Mesenchymal stem cell (in vitro differentiated cells and primary cell): ENCODE measurements at regions not wholly inside any gene's neighbourhood (a gene's known extent, or its start where the extent isn't known, plus 50 kb on each side); places are given as distances from the start of the nearest gene placed in this dataset.
A peak's percentile ranks its signal among the peaks of the same experiment; 100 is the strongest.

Experiments
- DNase-seq: peaks from one replicate; pipeline ENCODE4 v3.0.0-alpha.2; 2013
- H2AFZ ChIP-seq: one replicate; pipeline ENCODE4 v1.6.1; 2013; ENCODE audit warnings: low read depth, mild to moderate bottlenecking, control low read depth, inconsistent platforms, low read length, moderate library complexity
- H2AK5ac ChIP-seq: 2 replicates; pipeline ENCODE4 v1.6.1; 2013; ENCODE audit warnings: low read length, moderate library complexity, mild to moderate bottlenecking, inconsistent platforms; ENCODE audit not compliant: severe bottlenecking
- H2BK120ac ChIP-seq: one replicate; pipeline ENCODE4 v1.6.1; 2013; ENCODE audit warnings: low read depth, mild to moderate bottlenecking, inconsistent platforms, low read length, moderate library complexity
- H2BK12ac ChIP-seq, 2 experiments: one replicate each; pipeline ENCODE4 v1.6.1; 2013; ENCODE audit warnings: inconsistent platforms in 2 of 2, low read length in 2 of 2, mild to moderate bottlenecking in 2 of 2, moderate library complexity in 2 of 2, control low read depth in 1 of 2
- H2BK15ac ChIP-seq: one replicate; pipeline ENCODE4 v1.6.1; 2013; ENCODE audit warnings: mild to moderate bottlenecking, low read depth, inconsistent platforms; ENCODE audit not compliant: poor library complexity, severe bottlenecking
- H2BK5ac ChIP-seq: 2 replicates; pipeline ENCODE4 v1.6.1; 2013; ENCODE audit warnings: low read depth, mild to moderate bottlenecking, low read length, control low read depth, inconsistent platforms; ENCODE audit not compliant: poor library complexity, severe bottlenecking
- H3K14ac ChIP-seq, 2 experiments: one replicate each; pipeline ENCODE4 v1.6.1; 2013; ENCODE audit warnings: inconsistent platforms in 2 of 2, low read length in 2 of 2, control low read depth in 1 of 2, mild to moderate bottlenecking in 1 of 2, moderate library complexity in 1 of 2
- H3K18ac ChIP-seq, 2 experiments: one replicate each; pipeline ENCODE4 v1.6.1; 2013; ENCODE audit warnings: inconsistent platforms in 2 of 2, low read length in 2 of 2, control low read depth in 1 of 2, low read depth in 1 of 2, mild to moderate bottlenecking in 1 of 2
- H3K23ac ChIP-seq, 2 experiments: one replicate each; pipeline ENCODE4 v1.6.1; 2013; ENCODE audit warnings: inconsistent platforms in 2 of 2, low read length in 2 of 2, mild to moderate bottlenecking in 2 of 2, moderate library complexity in 2 of 2, control low read depth in 1 of 2
- H3K27ac ChIP-seq: 2 replicates; pipeline ENCODE4 v1.5.1; 2013; ENCODE audit warnings: mild to moderate bottlenecking, moderate library complexity, low read length, control low read depth, inconsistent platforms; ENCODE audit not compliant: poor library complexity, severe bottlenecking
- H3K27me3 ChIP-seq, 2 experiments: 2 replicates each; pipeline versions ENCODE4 v1.6.1 to v1.7.0; 2013; ENCODE audit warnings: low read length in 2 of 2, mild to moderate bottlenecking in 2 of 2, moderate library complexity in 2 of 2, control low read depth in 1 of 2, inconsistent platforms in 1 of 2; ENCODE audit not compliant: control insufficient read depth in 1 of 2, insufficient read depth in 1 of 2
- H3K36me3 ChIP-seq, 2 experiments: 2 replicates each; pipeline versions ENCODE4 v1.6.1 to v1.7.0; 2013; ENCODE audit warnings: low read length in 2 of 2, control low read depth in 1 of 2, inconsistent platforms in 1 of 2, low read depth in 1 of 2, mild to moderate bottlenecking in 1 of 2; ENCODE audit not compliant: insufficient read depth in 2 of 2, control insufficient read depth in 1 of 2
- H3K4ac ChIP-seq, 2 experiments: one replicate each; pipeline ENCODE4 v1.6.1; 2013; ENCODE audit warnings: inconsistent platforms in 2 of 2, low read length in 2 of 2, mild to moderate bottlenecking in 2 of 2, moderate library complexity in 2 of 2, control low read depth in 1 of 2, low read depth in 1 of 2
- H3K4me1 ChIP-seq: 2 replicates; pipeline ENCODE4 v1.6.1; 2013; ENCODE audit warnings: low read depth, low read length, control low read depth; ENCODE audit not compliant: control insufficient read depth, insufficient read depth
- H3K4me2 ChIP-seq: 2 replicates; pipeline ENCODE4 v1.6.1; 2013; ENCODE audit warnings: low read length, mild to moderate bottlenecking, inconsistent platforms; ENCODE audit not compliant: poor library complexity, severe bottlenecking
- H3K4me3 ChIP-seq, 2 experiments: 2 replicates each; pipeline versions ENCODE4 v1.5.1 to v1.7.0; 2013; ENCODE audit warnings: low read length in 2 of 2, mild to moderate bottlenecking in 2 of 2, control low read depth in 1 of 2, low read depth in 1 of 2; ENCODE audit not compliant: insufficient read depth in 1 of 2
- H3K79me1 ChIP-seq: replicated peaks from 2 replicates; pipeline ENCODE4 v1.6.1; 2013; ENCODE audit warnings: mild to moderate bottlenecking, control low read depth, low read length, inconsistent platforms; ENCODE audit not compliant: poor library complexity, severe bottlenecking
- H3K9ac ChIP-seq: 2 replicates; pipeline ENCODE4 v1.7.0; 2013; ENCODE audit warnings: mild to moderate bottlenecking, low read length, moderate library complexity
- H3K9me3 ChIP-seq: 2 replicates; pipeline ENCODE4 v1.7.0; 2013; ENCODE audit warnings: mild to moderate bottlenecking, low read length; ENCODE audit not compliant: control insufficient read depth
- H4K8ac ChIP-seq: one replicate; pipeline ENCODE4 v1.6.1; 2013; ENCODE audit warnings: inconsistent platforms, mild to moderate bottlenecking, low read length, moderate library complexity
- H4K91ac ChIP-seq: one replicate; pipeline ENCODE4 v1.6.1; 2013; ENCODE audit warnings: mild to moderate bottlenecking, low read length, inconsistent platforms
- WGBS: methylation state at CpG from one replicate; pipeline ENCODE4 v1.1.7; 2013; ENCODE audit warnings: mixed read lengths; 5-methylcytosine and 5-hydroxymethylcytosine counted together

DNA sequence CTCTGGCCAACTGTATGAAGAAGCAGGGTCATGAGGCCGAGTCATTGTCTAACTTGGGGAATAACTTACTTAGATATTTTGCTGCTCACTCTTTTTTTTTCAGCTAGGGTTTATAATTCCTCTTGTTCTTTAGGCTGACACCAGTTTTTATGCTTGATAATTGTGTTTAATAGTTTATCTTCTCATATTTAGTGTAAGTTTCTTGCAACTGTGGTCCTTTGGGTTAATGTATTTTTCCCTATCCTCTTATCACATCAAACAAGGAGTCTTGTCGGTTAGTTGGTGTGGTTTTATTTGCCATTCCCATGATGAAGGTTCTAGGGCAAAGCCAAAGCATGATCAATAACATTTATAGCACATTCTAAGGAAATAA is 204.6 kb downstream of the NUFIP1 start:
- Histone ChIP-seq H3K36me3 (no peaks in the 10 kb centered on the region), H2BK12ac (no peak overlapping the region), H3K4me3 (no peak overlapping the region), H3K23ac (no peak overlapping the region), H2BK120ac (no peak overlapping the region), H3K18ac (no peak overlapping the region), H3K9ac (no peak overlapping the region), H2AK5ac (no peak overlapping the region), H3K4me2 (no peak overlapping the region), H3K14ac (no peak overlapping the region), H3K9me3 (no peaks in the 10 kb centered on the region), H3K27me3 (no peaks in the 10 kb centered on the region), H3K4ac (no peak overlapping the region), H4K8ac (no peak overlapping the region), H3K4me1 (peaks cover 3% of the 10 kb centered on the region), H3K27ac (no peak overlapping the region), H2BK5ac (no peak overlapping the region), H2AFZ (no peak overlapping the region), H3K79me1 (no peaks in the 10 kb centered on the region), H4K91ac (no peak overlapping the region), H2BK15ac (no peak overlapping the region)
- 100% methylated on average over 2 of the region's 2 CpGs for WGBS
- DNase-seq: no peak

GRCh38 chr13:44783994-44784707 is 205.1 kb downstream of the NUFIP1 start:
- H3K23ac ChIP-seq: no peak overlapping the region
- DNase-seq: no peak
- no peak overlapping the region for H2BK120ac ChIP-seq
- no peak overlapping the region for H2AK5ac ChIP-seq
- no peaks in the 10 kb centered on the region for H3K79me1 ChIP-seq
- H3K14ac ChIP-seq: no peak overlapping the region
- H3K9ac ChIP-seq: no peak overlapping the region
- H4K91ac ChIP-seq: no peak overlapping the region
- no peak overlapping the region for H3K4ac ChIP-seq
- no peaks in the 10 kb centered on the region for H3K27me3 ChIP-seq
- peaks cover 3% of the 10 kb centered on the region for H3K4me1 ChIP-seq
- no peak overlapping the region for H2BK15ac ChIP-seq
- H2BK5ac ChIP-seq: no peak overlapping the region
- WGBS: 85% methylated on average over 3 of the region's 4 CpGs
- H3K36me3 ChIP-seq: no peaks in the 10 kb centered on the region
- H3K4me2 ChIP-seq: no peak overlapping the region
- H3K27ac ChIP-seq: no peak overlapping the region
- H3K9me3 ChIP-seq: no peaks in the 10 kb centered on the region
- no peak overlapping the region for H4K8ac ChIP-seq
- no peak overlapping the region for H2BK12ac ChIP-seq
- H3K4me3 ChIP-seq: no peak overlapping the region
- H2AFZ ChIP-seq: no peak overlapping the region
- no peak overlapping the region for H3K18ac ChIP-seq

DNA sequence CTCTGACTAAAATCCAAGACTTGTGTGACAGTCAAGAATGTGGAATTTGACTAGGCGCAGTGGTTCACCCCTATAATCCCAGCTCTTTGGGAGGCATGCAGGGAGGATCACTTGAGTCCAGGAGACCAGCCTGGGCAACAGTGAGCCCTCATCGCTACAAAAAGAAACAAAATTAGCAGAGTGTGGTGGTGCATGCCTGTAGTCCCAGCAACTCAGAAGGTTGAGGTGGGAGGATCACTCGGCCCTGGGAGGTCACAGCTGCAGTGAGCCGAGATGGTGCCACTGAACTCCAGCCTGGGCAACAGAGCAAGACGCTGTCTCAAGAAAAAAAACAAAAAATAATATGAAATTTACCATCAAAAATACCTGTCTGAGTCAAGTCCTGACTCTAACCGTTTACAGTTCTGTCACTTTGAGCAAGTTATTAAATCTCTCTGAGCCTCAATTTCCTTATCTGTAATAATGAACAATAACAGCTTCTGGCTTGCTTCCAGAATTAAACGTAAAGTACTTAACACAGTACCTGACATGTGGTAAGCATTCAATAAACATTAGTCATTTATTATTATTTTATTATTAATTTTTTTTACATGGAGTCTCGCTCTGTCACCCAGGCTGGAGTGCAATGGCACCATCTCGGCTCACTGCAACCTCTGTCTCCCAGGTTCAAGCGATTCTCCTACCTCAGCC is 204.6 kb upstream of the TSC22D1 start:
- no peak overlapping the region for H2BK5ac ChIP-seq
- WGBS: 98% methylated on average over 8 of the region's 10 CpGs
- no peak for DNase-seq
- H2BK120ac ChIP-seq: no peak overlapping the region
- no peak overlapping the region for H3K4me2 ChIP-seq
- H2AFZ ChIP-seq: no peak overlapping the region
- no peak overlapping the region for H2BK15ac ChIP-seq
- H3K4ac ChIP-seq: no peak overlapping the region
- peak overlapping the region in 1 of 2 experiments; percentile 65 for H3K14ac ChIP-seq
- no peak overlapping the region for H4K8ac ChIP-seq
- H3K27me3 ChIP-seq: no peaks in the 10 kb centered on the region
- H3K4me3 ChIP-seq: no peak overlapping the region
- no peak overlapping the region for H2AK5ac ChIP-seq
- H3K9ac ChIP-seq: no peak overlapping the region
- H4K91ac ChIP-seq: no peak overlapping the region
- H3K36me3 ChIP-seq: no peaks in the 10 kb centered on the region
- no peak overlapping the region for H2BK12ac ChIP-seq
- H3K27ac ChIP-seq: no peak overlapping the region
- H3K18ac ChIP-seq: no peak overlapping the region
- H3K23ac ChIP-seq: no peak overlapping the region
- H3K79me1 ChIP-seq: no peaks in the 10 kb centered on the region
- H3K9me3 ChIP-seq: no peaks in the 10 kb centered on the region
- peaks cover 3% of the 10 kb centered on the region for H3K4me1 ChIP-seq

- H3K14ac ChIP-seq: no peak overlapping the region
- no peak overlapping the region for H3K9ac ChIP-seq
- H2BK120ac ChIP-seq: no peak overlapping the region
- H3K18ac ChIP-seq: no peak overlapping the region
- H3K27ac ChIP-seq: no peak overlapping the region
- H4K91ac ChIP-seq: no peak overlapping the region
- no peaks in the 10 kb centered on the region for H3K9me3 ChIP-seq
- no peak overlapping the region for H2BK5ac ChIP-seq
- H2BK12ac ChIP-seq: no peak overlapping the region
- no peak overlapping the region for H2AK5ac ChIP-seq
- 73% methylated on average over 8 of the region's 9 CpGs for WGBS
- H3K23ac ChIP-seq: no peak overlapping the region
- H3K79me1 ChIP-seq: no peaks in the 10 kb centered on the region
- H3K4me2 ChIP-seq: no peak overlapping the region
- H4K8ac ChIP-seq: no peak overlapping the region
- H3K36me3 ChIP-seq: no peaks in the 10 kb centered on the region
- peaks cover 3% of the 10 kb centered on the region for H3K4me1 ChIP-seq
- no peak overlapping the region for H2AFZ ChIP-seq
- no peaks in the 10 kb centered on the region for H3K27me3 ChIP-seq
- no peak overlapping the region for H3K4ac ChIP-seq
- no peak overlapping the region for H3K4me3 ChIP-seq
- no peak for DNase-seq
- H2BK15ac ChIP-seq: no peak overlapping the region
Measured at GRCh38 chr13:44778761-44779484, 202.8 kb upstream of the TSC22D1 start.
